GM18861 (cell line): ENCODE measurements at regions not wholly inside any gene's neighbourhood (a gene's known extent, or its start where the extent isn't known, plus 50 kb on each side); places are given as distances from the start of the nearest gene placed in this dataset.
"Not testable (repeated sequence)": the region's sequence is repeated elsewhere in the genome, so short reads cannot be mapped to it uniquely, and the experiment has no call there.

ENCODE experiments used
- ATAC-seq: cut with Tn5 transposase; IDR thresholded peaks from one replicate; pipeline ENCODE4 v1.9.1; 2021; ENCODE audit not compliant: unreplicated experiment

DNA sequence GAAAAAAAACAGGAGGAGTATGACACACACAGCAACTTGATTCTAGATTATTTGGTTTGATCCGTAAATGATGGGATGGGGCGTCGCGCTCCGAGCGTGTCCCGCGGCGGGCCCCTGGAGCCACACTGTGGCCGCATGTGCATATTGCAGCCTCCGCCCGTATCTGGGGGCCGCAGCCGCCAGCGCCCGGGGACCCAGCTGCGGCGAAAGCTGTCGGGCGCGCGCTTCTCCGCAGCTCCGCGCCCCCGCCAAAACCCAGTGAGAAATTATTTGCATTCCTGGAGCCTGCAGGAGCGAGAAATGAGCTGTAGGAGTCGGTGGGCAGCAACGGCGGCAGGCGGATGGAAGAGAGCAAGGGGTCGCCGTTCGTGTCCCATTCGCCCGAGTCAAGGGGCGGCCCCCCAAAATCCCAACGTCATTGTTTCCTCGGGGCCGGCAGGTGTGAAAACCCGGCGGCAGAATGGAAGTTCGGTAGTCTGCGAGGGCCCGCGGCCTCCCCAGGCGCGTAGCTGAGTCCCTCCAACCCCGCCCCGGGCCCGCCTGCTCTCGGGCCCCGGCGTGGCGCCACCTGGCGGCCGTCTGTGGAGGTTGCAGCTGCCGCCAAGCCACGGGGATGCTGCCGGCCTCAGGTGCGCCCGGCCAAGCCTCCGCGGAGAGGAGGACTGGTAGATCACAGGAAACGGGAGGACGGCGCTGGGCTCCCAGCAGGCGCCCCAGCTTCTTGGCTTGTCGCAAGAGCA lies 86.8 kb downstream of the FAM72B start:
- peak; percentile 83 for ATAC-seq

DNA sequence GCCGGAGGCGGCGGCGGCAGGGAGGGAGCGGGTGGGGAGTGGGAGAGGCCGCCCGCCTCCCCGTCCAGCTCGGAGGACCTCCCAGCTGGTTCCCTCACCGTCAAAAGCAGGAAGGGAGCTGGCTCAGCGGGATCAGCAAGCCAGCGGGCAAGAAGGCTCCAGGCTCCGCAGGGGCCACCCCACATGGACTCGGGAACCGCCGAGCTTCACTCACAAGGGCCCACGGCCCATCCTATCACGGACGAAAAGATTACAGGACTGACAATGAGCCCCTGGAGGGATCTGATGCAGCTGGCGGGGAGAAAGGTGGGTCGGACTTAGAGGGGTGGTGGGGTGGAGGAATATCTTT lies 86.3 kb downstream of the FAM72B start:
- ATAC-seq = peak; percentile 23

DNA sequence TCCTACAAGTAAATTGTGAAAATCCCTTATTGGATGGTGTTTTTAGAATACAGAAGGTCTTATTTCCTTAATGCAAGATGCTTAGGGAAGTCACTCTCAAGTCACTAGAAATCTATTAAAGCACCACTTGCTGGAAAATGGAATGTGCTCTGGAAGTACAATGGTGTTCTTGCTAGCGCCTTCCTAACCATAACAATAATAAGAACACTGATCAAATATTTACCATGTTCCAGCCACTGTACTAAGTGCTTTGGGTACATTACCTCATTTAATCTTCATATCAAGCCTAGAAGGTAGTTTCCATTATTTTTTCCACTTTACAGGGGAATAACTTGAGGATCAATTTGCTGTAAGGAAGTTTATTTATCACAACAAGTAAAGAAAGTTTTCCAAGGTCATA lies 75.1 kb downstream of the FAM72B start:
- ATAC-seq = not testable (repeated sequence)

DNA sequence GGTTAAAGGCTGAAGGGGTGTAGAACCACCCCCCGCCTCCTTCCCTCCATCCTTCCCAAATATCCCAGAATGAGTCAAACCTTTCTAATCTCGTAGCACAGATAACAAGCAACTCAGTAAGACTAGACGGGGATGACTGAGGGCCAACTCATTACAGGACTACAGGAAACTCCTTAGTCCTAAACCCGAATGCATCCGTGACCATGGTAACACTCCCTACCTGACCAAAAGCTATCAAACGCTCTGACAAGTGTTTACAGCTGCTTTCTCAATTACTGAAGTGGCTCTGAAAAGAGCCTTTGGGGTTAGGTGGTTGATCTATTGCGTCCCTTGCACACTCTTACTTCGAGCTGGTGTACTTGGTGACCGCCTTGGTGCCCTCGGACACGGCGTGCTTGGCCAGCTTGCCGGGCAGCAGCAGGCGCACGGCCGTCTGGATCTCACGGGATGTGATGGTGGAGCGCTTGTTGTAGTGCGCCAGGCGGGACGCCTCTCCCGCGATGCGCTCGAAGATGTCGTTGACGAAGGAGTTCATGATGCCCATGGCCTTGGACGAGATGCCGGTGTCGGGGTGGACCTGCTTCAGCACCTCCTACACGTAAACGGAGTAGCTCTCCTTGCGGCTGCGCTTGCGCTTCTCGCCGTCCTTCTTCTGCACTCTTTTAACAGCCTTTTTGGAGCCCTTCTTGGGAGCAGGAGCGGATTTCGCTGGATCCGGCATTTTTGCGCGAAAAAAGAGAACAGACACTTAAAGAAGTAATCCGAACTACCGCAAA lies 67.4 kb downstream of the FAM72B start:
- not testable (repeated sequence) for ATAC-seq

DNA sequence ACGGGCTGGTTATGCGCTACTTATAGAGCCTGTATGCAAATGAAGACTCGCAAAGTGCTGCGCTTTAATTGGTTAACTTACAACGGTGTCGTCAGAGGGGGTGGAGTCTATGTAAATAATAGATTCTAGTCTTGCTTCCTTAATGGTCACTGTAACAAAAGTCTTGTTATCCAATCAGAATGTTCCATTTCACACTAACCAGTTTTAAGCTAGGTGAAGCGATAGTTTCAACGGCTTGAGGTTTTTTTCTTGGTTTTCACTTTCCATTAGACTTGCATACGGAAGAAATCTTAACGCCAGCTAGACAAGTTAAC lies 66.9 kb downstream of the FAM72B start:
- ATAC-seq = not testable (repeated sequence)

GRCh38 chr1:121117622-121118479 lies 66.3 kb downstream of the FAM72B start:
- not testable (repeated sequence) for ATAC-seq
